Breast epithelium (tissue), 3 donors: ENCODE measurements at regions not wholly inside any gene's neighbourhood (a gene's known extent, or its start where the extent isn't known, plus 50 kb on each side); places are given as distances from the start of the nearest gene placed in this dataset.

Experiments
- POLR2A ChIP-seq: fragments of 450-650 bp; IDR thresholded peaks from one replicate; pipeline ENCODE4 v1.6.1; 2016; ENCODE audit warnings: antibody characterized with exemption, mild to moderate bottlenecking, moderate library complexity
- POLR2AphosphoS5 ChIP-seq, 3 donors: sonication (generic); formaldehyde crosslinking; IDR thresholded peaks; one replicate each; pipeline ENCODE4 v1.6.1; 2017; ENCODE audit warnings: antibody characterized with exemption in 3 of 3
- TF ChIP-seq, protein P1 (sequence below), 3 donors: fragments of 450-650 bp; IDR thresholded peaks; one replicate each; pipeline ENCODE4 v1.5.1; 2016 to 2017; ENCODE audit warnings: antibody characterized with exemption in 3 of 3, mild to moderate bottlenecking in 3 of 3, moderate library complexity in 3 of 3

DNA sequence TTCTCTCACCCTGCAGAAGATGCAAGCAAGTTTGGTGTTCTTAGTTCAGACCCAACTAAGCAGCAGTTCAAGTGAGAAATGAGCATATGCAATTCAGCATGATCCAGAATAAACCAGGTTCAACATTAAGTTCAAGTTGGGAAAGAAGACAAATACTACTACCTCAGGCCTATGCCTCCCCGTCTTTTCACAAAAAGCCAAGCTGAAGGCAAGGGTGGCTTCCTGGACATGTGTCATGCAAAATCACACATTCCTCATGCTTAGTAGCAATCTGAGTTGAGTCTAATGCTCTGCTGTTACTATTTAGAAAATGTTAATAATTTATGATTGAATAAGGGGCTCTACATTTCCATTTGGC, 453.4 kb upstream of the GRAMD2B start:
- TF ChIP-seq POLR2A, result no peak
- TF ChIP-seq, protein P1, sequence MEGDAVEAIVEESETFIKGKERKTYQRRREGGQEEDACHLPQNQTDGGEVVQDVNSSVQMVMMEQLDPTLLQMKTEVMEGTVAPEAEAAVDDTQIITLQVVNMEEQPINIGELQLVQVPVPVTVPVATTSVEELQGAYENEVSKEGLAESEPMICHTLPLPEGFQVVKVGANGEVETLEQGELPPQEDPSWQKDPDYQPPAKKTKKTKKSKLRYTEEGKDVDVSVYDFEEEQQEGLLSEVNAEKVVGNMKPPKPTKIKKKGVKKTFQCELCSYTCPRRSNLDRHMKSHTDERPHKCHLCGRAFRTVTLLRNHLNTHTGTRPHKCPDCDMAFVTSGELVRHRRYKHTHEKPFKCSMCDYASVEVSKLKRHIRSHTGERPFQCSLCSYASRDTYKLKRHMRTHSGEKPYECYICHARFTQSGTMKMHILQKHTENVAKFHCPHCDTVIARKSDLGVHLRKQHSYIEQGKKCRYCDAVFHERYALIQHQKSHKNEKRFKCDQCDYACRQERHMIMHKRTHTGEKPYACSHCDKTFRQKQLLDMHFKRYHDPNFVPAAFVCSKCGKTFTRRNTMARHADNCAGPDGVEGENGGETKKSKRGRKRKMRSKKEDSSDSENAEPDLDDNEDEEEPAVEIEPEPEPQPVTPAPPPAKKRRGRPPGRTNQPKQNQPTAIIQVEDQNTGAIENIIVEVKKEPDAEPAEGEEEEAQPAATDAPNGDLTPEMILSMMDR (IDR thresholded peaks at IDR 0.05), result no peak
- TF ChIP-seq POLR2AphosphoS5 (IDR thresholded peaks at IDR 0.05), result no peak
